ENCODE measurements at regions not wholly inside any gene's neighbourhood (a gene's known extent, or its start where the extent isn't known, plus 50 kb on each side); places are given as distances from the start of the nearest gene placed in this dataset.
"Not testable (repeated sequence)": the region's sequence is repeated elsewhere in the genome, so short reads cannot be mapped to it uniquely, and the experiment has no call there.

GRCh38 chr6:17220040-17220910 lies 60.9 kb upstream of the RBM24 start:
- no peak for FAIRE-seq

GRCh38 chr6:17224056-17224455 lies 57.1 kb upstream of the RBM24 start:
- peaks cover 0 to 2% of the 10 kb centered on the region in 2 donors for H3K9me3 ChIP-seq (ENCODE audit: control insufficient read depth in 2 of 2, insufficient read depth in 1 of 2, low read depth in 1 of 2, low read length in 1 of 2)

More at GRCh38 chr6:17220040-17220910, 60.9 kb upstream of the RBM24 start:
- WGBS, 3 donors: 44 to 67% (median 53%) methylated on average over 12 of the region's 12 CpGs
- peaks cover 0 to 5% of the 10 kb centered on the region in 2 donors for H3K9me3 ChIP-seq (ENCODE audit: control insufficient read depth in 2 of 2, insufficient read depth in 1 of 2, low read depth in 1 of 2, low read length in 1 of 2)
- no peaks in the 10 kb centered on the region for H3K27me3 ChIP-seq (ENCODE audit: control insufficient read depth in 3 of 3, insufficient read depth in 3 of 3, low read length in 3 of 3)
- H3K4me1 ChIP-seq (ENCODE audit: control insufficient read depth in 3 of 3, insufficient read depth in 2 of 3, low read depth in 1 of 3, low read length in 2 of 3): peaks cover 0 to 3% (median 0%) of the 10 kb centered on the region in 3 donors
- no peaks in the 10 kb centered on the region for H3K36me3 ChIP-seq (ENCODE audit: control insufficient read depth in 3 of 3, insufficient read depth in 2 of 3, low read depth in 1 of 3, low read length in 3 of 3)
- no peak overlapping the region for H3K27ac ChIP-seq (ENCODE audit: low read depth in 1 of 3, low read length in 2 of 3)
- peak in 1 of 2 donors; percentile 47 for DNase-seq
- no peak overlapping the region for H3K4me3 ChIP-seq (ENCODE audit: low read depth in 1 of 3, low read length in 3 of 3)

DNA sequence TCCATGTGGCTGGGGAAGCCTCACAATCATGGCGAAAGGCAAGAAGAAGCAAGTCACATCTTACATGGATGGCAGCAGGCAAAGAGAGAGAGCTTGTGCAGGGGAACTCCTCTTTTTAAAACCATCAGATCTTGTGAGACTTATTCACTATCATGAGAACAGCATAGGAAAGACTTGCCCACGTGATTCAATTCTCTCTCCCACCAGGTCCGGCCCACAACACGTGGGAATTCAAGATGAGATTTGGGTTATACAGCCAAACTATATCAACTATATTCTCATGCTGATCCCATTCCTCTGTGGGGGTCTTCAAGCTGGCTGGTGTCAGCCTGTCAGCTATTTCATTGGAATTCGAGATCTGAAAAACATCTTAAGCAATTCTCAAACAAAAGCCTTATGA lies 56.7 kb upstream of the RBM24 start:
- not testable (repeated sequence) for DNase-seq; H3K4me1 ChIP-seq (ENCODE audit: control insufficient read depth in 3 of 3, insufficient read depth in 2 of 3, low read depth in 1 of 3, low read length in 2 of 3); H3K9me3 ChIP-seq (ENCODE audit: control insufficient read depth in 2 of 2, insufficient read depth in 1 of 2, low read depth in 1 of 2, low read length in 1 of 2); FAIRE-seq; H3K27me3 ChIP-seq (ENCODE audit: control insufficient read depth in 3 of 3, insufficient read depth in 3 of 3, low read length in 3 of 3); H3K36me3 ChIP-seq (ENCODE audit: control insufficient read depth in 3 of 3, insufficient read depth in 2 of 3, low read depth in 1 of 3, low read length in 3 of 3); H3K27ac ChIP-seq (ENCODE audit: low read depth in 1 of 3, low read length in 2 of 3); H3K4me3 ChIP-seq (ENCODE audit: low read depth in 1 of 3, low read length in 3 of 3)
- 73 to 84% (median 79%) methylated on average over 5 of the region's 5 CpGs for WGBS, 3 donors

More at GRCh38 chr6:17224056-17224455, 57.1 kb upstream of the RBM24 start:
- Histone ChIP-seq H3K4me3 (ENCODE audit: low read depth in 1 of 3, low read length in 3 of 3) (no peak overlapping the region), H3K4me1 (ENCODE audit: control insufficient read depth in 3 of 3, insufficient read depth in 2 of 3, low read depth in 1 of 3, low read length in 2 of 3) (peaks cover 0 to 3% (median 0%) of the 10 kb centered on the region in 3 donors), H3K27me3 (ENCODE audit: control insufficient read depth in 3 of 3, insufficient read depth in 3 of 3, low read length in 3 of 3) (no peaks in the 10 kb centered on the region), H3K36me3 (ENCODE audit: control insufficient read depth in 3 of 3, insufficient read depth in 2 of 3, low read depth in 1 of 3, low read length in 3 of 3) (no peaks in the 10 kb centered on the region), H3K27ac (ENCODE audit: low read depth in 1 of 3, low read length in 2 of 3) (no peak overlapping the region)
- no peak for FAIRE-seq
- WGBS, 3 donors: 94 to 95% (median 95%) methylated on average over 3 of the region's 3 CpGs
- no peak for DNase-seq

DNA sequence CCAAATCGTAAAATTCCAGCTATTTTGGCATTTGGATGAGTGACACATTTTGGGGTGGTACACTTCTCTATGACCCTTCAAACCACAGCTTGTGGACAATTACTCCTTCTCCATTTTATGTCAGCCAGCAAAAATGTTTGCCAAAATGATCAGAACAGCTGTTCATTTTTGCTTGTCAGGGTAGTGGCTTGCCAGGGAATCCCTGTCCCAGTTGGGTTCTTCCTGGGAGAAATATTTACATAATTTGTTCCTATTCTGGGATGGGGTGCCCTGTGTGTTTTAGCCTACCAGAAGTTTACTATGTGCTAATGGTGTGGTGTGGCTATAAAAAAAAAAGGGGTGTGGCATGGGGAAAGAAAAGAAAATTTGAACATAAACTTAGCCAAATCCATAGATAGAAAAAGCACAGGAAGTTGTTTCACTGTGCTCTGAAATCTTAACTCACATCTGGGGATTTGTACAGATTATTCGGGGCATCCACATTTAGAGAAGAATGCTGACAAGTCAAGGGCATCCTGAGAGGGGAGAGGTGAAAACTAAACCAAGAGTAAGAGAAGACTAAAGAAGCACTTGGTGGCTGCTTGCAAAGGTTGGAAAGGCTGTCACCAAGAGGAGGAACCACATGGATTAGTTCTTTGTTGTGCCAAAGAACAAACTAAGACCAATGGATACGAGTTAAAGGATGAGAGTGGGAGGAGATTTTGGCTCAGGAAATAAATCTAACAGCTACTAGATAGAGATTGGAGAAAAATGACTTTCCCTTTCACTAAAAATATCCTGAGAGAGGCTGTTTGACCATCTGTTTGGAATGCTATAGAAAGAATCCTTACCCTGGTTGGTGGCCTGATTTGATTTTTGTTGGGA lies 55.2 kb upstream of the RBM24 start:
- WGBS, 3 donors: 51 to 62% (median 58%) methylated on average over 3 of the region's 3 CpGs
- no peak for DNase-seq
- no peaks in the 10 kb centered on the region for H3K9me3 ChIP-seq (ENCODE audit: control insufficient read depth in 2 of 2, insufficient read depth in 1 of 2, low read depth in 1 of 2, low read length in 1 of 2)

GRCh38 chr6:17226786-17227233 lies 54.4 kb upstream of the RBM24 start:
- 52 to 71% (median 66%) methylated on average over 2 of the region's 2 CpGs for WGBS, 3 donors
- H3K36me3 ChIP-seq (ENCODE audit: control insufficient read depth in 3 of 3, insufficient read depth in 2 of 3, low read depth in 1 of 3, low read length in 3 of 3): no peaks in the 10 kb centered on the region
- no peak overlapping the region for H3K27ac ChIP-seq (ENCODE audit: low read depth in 1 of 3, low read length in 2 of 3)
- no peaks in the 10 kb centered on the region for H3K4me1 ChIP-seq (ENCODE audit: control insufficient read depth in 3 of 3, insufficient read depth in 2 of 3, low read depth in 1 of 3, low read length in 2 of 3)
- FAIRE-seq: no peak
- DNase-seq: no peak
- no peaks in the 10 kb centered on the region for H3K9me3 ChIP-seq (ENCODE audit: control insufficient read depth in 2 of 2, insufficient read depth in 1 of 2, low read depth in 1 of 2, low read length in 1 of 2)
- H3K27me3 ChIP-seq (ENCODE audit: control insufficient read depth in 3 of 3, insufficient read depth in 3 of 3, low read length in 3 of 3): no peaks in the 10 kb centered on the region
- no peak overlapping the region for H3K4me3 ChIP-seq (ENCODE audit: low read depth in 1 of 3, low read length in 3 of 3)

More for the DNA sequence above, 55.2 kb upstream of the RBM24 start:
- Histone ChIP-seq H3K27ac (ENCODE audit: low read depth in 1 of 3, low read length in 2 of 3) (no peak overlapping the region), H3K36me3 (ENCODE audit: control insufficient read depth in 3 of 3, insufficient read depth in 2 of 3, low read depth in 1 of 3, low read length in 3 of 3) (no peaks in the 10 kb centered on the region), H3K4me1 (ENCODE audit: control insufficient read depth in 3 of 3, insufficient read depth in 2 of 3, low read depth in 1 of 3, low read length in 2 of 3) (no peaks in the 10 kb centered on the region), H3K27me3 (ENCODE audit: control insufficient read depth in 3 of 3, insufficient read depth in 3 of 3, low read length in 3 of 3) (no peaks in the 10 kb centered on the region), H3K4me3 (ENCODE audit: low read depth in 1 of 3, low read length in 3 of 3) (no peak overlapping the region)
- FAIRE-seq: no peak

DNA sequence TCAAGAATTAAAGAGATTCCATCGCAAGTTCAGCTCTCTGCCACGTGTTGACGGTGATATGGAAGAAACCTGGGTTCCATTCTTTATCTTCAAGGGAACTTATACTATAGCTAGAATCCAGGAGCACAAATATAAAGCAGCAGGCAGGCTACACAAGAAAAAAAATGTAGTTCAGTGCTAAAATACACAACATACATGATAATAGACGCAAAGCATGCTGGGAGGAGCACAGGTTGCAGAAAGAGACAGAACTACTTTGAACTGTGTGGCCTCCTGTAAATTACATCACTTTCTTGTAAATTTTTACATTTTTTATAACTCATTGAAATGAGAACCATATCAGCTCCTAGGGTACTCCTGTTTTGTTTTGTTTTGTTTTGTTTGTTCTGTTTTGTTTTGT lies 53.8 kb upstream of the RBM24 start:
- Histone ChIP-seq H3K27me3 (ENCODE audit: control insufficient read depth in 3 of 3, insufficient read depth in 3 of 3, low read length in 3 of 3) (no peaks in the 10 kb centered on the region), H3K36me3 (ENCODE audit: control insufficient read depth in 3 of 3, insufficient read depth in 2 of 3, low read depth in 1 of 3, low read length in 3 of 3) (no peaks in the 10 kb centered on the region), H3K9me3 (ENCODE audit: control insufficient read depth in 2 of 2, insufficient read depth in 1 of 2, low read depth in 1 of 2, low read length in 1 of 2) (no peaks in the 10 kb centered on the region), H3K4me3 (ENCODE audit: low read depth in 1 of 3, low read length in 3 of 3) (no peak overlapping the region), H3K4me1 (ENCODE audit: control insufficient read depth in 3 of 3, insufficient read depth in 2 of 3, low read depth in 1 of 3, low read length in 2 of 3) (no peaks in the 10 kb centered on the region), H3K27ac (ENCODE audit: low read depth in 1 of 3, low read length in 2 of 3) (no peak overlapping the region)
- no peak for DNase-seq
- WGBS, 3 donors: 72 to 77% (median 73%) methylated on average over 4 of the region's 4 CpGs
- FAIRE-seq: no peak
